GM10248 (cell line): ENCODE measurements at regions not wholly inside any gene's neighbourhood (a gene's known extent, or its start where the extent isn't known, plus 50 kb on each side); places are given as distances from the start of the nearest gene placed in this dataset.
"Not testable (repeated sequence)": the region's sequence is repeated elsewhere in the genome, so short reads cannot be mapped to it uniquely, and the experiment has no call there.

Source experiments
- CTCF ChIA-PET: fragments of 300-600 bp; sonication (Branson Sonifier 250); formaldehyde crosslinking; extraction: SDS; loops from one replicate; lab custom pipeline; 2021; ENCODE audit warnings: antibody characterized with exemption; lab: Yijun Ruan, JAX
- POLR2A ChIA-PET: fragments of 350-650 bp; sonication (Branson Sonifier 250); formaldehyde crosslinking; extraction: SDS; loops from one replicate; lab custom pipeline; 2020; ENCODE audit warnings: antibody characterized with exemption; lab: Yijun Ruan, JAX
- DNase-seq: peaks from one replicate; pipeline ENCODE4 v3.0.0; 2012; ENCODE audit errors: extremely low spot score
- CTCF ChIP-seq: IDR thresholded peaks from 2 replicates; pipeline ENCODE4 v1.5.1; 2012; ENCODE audit warnings: mild to moderate bottlenecking, low read depth; ENCODE audit errors: extremely low read depth, missing control alignments, control extremely low read depth

- ChIA-PET CTCF (no interaction called here), POLR2A (no interaction called here)
- TF ChIP-seq CTCF, result no peak
- no peak for DNase-seq
Measured at GRCh38 chr9:135356021-135356420, 123.6 kb upstream of the PPP1R26 start.

GRCh38 chr9:135356796-135357195 lies 122.8 kb upstream of the PPP1R26 start:
- ChIA-PET POLR2A (no interaction called here), CTCF (interaction anchor here (0.8 to 1.2 kb wide), 2 partner anchors 12 to 14 kb away, joined by 3 read pairs; no protein-coding TSS in a partner anchor)
- TF ChIP-seq CTCF, result no peak
- DNase-seq, result no peak

- DNase-seq, result no peak
- ChIA-PET POLR2A (no interaction called here), CTCF (interaction anchor here (1.2 kb wide), 1 partner anchor 13 kb away, joined by 3 read pairs; no protein-coding TSS in a partner anchor)
- no peak for TF ChIP-seq CTCF
Measured at GRCh38 chr9:135357863-135358551, 121.6 kb upstream of the PPP1R26 start.

- TF ChIP-seq CTCF, result no peak
- ChIA-PET CTCF (no interaction called here), POLR2A (no interaction called here)
- no peak for DNase-seq
Measured at GRCh38 chr9:135358552-135358940, 121.0 kb upstream of the PPP1R26 start.

- POLR2A ChIA-PET, result no interaction called here
- CTCF ChIA-PET, result no interaction called here
- no peak for DNase-seq
- no peak for TF ChIP-seq CTCF
Measured at GRCh38 chr9:135359764-135360163, 119.8 kb upstream of the PPP1R26 start.

GRCh38 chr9:135360617-135361016 lies 119.0 kb upstream of the PPP1R26 start:
- CTCF ChIA-PET, result no interaction called here
- DNase-seq, result no peak
- TF ChIP-seq CTCF, result no peak
- POLR2A ChIA-PET, result no interaction called here

- CTCF ChIA-PET, POLR2A ChIA-PET, DNase-seq: not testable (repeated sequence)
Measured at GRCh38 chr9:135361668-135362067, 117.9 kb upstream of the PPP1R26 start.
